HCEC 1CT (cell line): ENCODE measurements at regions not wholly inside any gene's neighbourhood (a gene's known extent, or its start where the extent isn't known, plus 50 kb on each side); places are given as distances from the start of the nearest gene placed in this dataset.

Source experiments
- DNase-seq: peaks from one replicate; pipeline ENCODE4 v3.0.0-alpha.2; 2017

DNA sequence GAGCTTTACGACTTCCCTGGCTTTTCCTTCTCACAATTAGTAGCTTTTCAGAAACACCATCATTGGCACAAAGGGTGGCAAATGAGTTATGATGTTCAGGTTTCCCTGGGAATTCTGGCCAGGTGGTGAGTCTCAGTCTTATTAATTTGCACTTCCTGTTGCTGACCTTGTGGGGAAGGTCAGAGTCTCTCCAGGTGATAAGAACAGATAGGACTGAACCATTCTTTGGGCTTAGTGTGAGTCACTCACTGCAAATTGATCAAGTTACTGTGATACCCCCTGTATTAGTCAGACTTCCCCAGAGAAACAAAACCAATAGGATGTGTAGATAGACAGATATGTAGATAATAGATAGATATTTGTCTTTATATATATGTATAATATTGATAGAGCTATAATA lies 53.8 kb upstream of the RANBP3L start:
- DNase-seq, result no peak

DNA sequence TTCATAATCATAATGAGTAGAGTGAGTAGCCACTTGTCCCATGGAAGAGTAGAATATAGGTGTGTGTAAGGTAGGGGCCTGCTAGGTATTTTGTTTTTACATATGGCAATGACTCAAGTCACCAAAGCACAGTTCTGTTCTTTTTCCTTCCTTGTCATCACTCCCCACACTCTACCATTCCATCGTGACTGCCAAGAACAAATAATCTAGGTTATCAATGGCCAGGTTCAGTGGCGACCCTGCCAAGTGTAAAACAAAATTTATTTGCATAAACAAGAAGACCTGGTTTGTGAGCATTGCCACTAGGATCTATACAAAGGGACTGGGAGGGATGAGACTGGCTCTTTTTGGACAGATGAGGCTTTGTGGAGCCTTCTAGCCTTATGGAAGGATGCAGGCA lies 55.2 kb upstream of the RANBP3L start:
- no peak for DNase-seq

DNA sequence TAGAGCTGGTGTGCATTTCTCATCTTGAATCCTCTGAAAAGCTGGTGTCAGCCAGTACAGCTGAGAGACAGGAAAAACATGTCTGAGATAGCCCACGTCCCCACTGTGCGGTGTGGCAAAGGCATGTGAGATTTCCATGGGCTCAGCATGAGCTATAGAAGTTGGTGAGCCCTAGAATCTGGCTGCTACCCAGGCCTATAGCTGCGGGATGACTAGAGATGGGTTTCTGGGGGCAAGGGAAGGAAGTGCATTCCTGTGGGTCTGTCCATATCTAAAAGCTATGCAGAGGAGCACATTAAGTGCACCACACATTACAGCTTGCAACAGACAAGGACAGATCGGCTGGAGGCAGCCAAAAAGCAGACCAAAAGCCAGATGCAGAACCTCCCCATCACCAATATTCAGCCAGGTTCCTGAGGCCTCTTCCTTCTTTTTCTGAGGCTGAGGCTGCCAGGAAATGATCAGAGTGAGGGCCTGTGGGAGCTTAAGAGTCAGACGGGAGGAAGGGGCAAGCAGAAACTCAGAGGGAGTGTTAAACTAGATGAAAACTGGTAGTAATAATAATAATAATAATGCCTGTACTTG lies 55.8 kb upstream of the RANBP3L start:
- DNase-seq, result peak; percentile 76

DNA sequence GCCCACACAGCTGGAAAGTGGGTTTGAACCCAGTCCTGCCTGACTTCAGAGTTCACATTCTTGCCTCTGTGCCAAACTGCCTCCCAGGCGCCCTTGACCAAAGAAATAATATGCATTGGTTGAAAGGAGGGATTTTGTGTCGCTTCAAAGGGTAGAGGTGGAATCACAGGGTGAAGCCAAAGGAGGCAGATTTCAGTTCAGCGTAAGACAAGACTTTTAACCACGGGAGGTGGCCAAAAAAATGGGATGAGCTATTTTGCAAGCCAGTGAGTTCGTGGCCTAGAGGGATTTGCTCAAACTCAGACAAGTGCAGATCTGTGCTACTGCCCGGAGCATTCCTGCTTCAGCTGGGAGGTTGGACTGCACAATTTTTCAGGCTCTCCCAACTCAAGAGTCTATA lies 57.6 kb upstream of the RANBP3L start:
- DNase-seq, result no peak

DNA sequence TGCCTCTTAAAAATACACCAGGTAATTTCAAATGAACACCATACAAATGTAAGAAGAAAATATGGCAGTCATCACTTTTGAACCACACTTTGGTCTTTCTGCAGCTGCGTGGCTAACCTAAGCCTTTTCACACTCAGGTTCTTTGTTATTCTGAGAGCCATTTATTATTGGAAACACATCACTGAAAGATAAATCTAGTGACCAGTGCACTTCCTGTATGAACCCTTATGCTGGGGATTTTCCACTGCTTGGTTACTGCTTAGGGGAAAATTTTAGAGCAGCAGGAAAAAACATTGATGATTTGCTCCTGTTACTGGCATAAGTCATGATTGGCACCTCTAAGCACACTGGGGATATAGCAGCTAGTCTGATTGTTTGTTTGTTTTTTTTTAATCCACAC lies 58.6 kb upstream of the RANBP3L start:
- no peak for DNase-seq

DNA sequence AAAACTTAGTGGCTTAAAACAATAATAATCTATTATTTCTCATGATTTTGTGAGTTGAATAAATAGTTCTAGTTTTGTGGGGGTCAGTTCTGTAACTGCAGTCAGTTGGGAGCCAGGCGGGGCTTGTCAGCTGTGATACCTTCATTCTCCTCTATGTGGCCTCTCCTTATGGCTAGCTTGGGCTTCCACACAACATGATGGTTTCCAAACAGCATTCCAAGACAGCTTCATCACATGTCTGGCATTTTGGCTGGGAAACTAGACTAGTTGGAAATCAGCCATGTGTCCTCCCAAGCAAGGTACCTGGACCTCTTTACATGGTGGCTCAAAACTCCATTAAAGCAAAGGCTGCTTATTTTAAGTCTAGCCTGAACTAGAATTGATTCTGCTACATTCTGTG lies 61.4 kb upstream of the RANBP3L start:
- DNase-seq, result peak; percentile 82

DNA sequence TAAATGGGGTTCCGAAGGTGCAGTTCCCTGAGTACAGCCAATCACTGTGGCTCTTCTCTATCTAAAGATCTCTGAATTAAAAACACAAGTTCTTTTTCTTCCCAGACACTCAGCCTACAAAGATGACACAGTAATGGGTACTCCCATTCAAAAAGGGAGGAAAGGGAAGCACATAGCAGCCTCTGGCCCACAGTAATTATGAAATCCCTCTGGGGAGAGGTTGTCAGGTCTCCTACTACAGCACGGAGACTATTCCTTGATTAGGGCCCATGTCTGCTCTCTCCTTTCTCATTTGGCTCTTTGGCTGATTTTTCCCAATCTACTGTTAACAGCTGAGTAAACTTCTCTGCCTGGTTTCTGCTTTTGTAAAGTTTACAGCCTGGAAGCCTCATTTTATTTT lies 62.0 kb upstream of the RANBP3L start:
- DNase-seq, result no peak

DNA sequence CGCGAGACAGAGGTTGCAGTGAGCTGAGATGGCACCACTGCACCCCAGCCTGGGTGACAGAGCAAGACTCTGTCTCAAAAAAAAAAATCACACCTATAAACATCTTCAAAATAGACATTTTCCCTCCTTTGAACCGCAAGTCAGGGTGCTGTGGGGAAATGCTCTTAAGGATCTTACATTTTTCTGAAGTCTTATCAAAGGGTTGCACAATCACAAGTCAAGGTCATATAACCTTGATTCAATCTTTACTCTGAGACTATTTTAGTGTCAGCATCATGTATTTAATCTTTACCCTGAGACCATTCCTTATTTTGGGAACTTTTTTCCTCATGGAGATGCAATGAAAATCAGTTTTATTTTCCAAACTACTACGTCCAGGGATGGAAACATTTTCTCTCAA lies 62.8 kb upstream of the RANBP3L start:
- no peak for DNase-seq

DNA sequence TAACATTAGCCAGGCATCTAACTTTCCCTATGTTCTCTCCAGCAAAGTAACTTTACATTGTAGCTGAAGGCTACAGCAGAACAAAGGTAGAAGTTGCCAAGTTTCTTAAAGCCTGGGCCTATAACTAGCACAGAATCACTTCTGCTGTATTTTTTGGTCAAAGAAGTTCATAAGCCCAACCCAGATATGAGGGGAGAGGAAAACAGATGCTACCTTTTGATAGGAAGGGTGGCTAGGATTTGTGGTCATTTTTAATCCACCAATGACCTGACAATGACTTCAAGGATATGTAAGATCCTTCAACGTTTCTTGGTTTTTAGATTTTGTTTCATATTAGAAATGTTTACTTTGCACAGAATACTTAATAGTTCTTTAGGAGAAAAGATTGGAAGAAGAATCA lies 64.2 kb upstream of the RANBP3L start:
- no peak for DNase-seq

DNA sequence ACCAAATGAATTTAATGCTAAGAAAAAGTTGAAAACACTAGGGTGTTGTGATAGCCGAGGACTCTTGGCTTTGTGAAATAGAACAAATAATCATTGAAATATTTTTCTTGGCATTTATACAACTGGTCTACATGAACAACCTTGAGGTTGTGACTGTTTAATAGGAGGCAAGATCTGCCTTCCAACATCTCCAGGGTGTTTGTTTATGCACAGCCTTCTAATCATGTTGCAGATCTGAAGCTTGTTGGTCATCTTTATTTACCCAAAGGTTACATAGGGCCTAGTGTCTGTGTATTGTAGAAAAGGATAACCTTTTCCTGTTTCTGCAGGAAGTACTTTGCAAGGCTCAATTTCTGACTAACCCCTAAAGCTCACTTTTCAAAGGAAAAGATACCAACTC lies 65.2 kb upstream of the RANBP3L start:
- DNase-seq, result no peak

DNA sequence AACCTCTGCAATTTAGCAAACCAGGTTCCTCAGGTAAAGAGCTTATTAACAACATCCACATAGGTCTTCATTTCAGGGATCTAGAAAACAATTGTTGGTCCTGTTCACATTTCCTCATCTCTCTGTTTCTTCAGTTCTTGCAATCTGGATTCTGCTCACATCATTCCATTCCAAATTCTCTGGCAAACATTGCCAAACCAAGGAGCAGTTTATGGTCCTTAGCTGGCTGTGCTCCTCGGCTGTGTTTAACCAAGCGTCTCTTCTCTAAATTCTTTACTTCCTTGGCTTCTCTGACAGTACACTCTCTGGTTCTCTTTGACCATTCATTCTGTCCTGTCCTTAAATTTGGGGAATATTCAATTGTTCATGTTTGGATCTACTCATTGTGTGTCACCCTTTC lies 65.8 kb upstream of the RANBP3L start:
- DNase-seq, result no peak

DNA sequence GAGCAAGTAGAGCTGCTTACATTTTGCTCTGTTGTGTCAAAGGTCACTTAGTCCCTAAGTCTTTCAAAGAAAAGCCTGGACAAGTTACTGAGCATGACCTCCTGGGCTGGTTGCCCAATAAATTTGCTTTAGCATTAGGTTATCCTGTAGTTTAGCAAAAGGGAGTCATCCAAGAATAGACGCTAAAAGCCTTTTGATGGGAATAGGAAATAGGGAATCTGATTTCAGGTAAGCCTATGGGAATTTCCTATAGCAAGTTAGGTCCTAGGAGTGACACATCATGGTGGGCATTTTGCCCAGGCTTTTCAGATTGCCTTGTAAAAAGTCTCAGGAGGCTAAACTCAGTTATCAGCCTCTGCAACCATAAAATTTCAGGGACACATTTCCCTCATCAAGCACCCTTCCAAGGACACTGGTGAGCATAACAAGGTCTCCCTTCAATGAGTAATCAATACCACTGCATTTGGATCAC lies 67.6 kb upstream of the RANBP3L start:
- DNase-seq, result peak; percentile 52

DNA sequence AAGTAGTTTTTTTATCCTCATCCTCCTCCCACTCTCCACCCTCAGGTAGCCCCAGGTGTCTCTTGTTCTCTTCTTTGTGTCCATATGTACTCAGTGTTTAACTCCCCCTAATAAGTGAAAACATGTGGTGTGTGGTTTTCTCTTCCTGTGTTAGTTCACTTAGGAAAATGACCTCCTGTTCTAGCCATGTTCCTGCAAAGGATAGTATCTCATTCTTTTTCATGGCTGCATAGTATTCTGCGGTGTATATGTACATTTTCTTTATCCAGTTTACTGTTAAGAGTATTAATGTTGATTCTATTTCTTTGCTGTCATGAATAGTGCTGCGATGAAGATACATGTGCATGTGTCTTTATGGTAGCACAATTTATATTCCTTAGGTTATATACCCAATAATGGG lies 68.4 kb upstream of the RANBP3L start:
- no peak for DNase-seq

DNA sequence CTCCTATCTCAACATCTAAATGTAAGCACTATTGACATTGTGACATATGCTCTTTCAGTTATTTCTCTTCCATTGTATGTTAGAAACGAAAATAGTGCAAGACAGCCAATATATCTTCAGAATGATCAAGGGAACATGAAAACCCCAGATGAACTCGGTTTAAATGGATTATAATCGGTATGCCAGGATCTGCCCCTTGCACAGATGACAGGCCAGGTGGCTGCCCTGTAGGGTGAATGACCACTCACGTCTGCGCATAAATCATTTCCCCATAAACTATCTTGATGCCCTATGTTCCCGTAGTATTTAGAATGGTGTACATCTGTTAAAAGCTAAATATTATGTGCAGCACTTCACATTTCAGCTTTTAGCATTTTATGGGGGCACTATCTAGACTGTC lies 69.7 kb upstream of the RANBP3L start:
- no peak for DNase-seq

DNA sequence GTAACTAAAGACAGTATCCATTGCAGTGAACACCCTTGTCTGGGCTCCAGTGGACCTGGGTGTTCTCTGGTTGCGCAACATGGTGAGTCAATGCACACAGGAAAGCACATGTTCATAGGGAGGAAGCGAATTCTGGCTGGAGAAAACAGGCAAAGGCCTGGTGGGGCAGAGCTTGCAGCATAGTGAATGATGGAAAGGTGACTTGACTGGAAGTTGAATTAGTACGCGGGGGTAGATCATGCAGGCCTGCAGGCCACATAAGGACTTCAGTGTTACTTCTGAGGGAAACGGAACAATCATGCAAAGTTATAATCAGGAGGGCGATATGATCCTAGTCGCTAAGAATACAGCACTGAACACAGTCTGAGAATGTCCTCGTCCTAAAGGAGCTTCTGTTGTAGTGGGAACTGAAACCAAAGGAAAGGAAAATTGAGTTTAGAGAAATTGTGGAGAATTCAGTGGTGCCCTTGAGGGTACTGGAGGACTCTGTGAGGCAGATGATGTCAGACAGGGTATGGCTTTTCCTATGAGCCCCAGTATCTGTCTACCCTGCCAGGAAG lies 71.9 kb upstream of the RANBP3L start:
- peak; percentile 90 for DNase-seq

DNA sequence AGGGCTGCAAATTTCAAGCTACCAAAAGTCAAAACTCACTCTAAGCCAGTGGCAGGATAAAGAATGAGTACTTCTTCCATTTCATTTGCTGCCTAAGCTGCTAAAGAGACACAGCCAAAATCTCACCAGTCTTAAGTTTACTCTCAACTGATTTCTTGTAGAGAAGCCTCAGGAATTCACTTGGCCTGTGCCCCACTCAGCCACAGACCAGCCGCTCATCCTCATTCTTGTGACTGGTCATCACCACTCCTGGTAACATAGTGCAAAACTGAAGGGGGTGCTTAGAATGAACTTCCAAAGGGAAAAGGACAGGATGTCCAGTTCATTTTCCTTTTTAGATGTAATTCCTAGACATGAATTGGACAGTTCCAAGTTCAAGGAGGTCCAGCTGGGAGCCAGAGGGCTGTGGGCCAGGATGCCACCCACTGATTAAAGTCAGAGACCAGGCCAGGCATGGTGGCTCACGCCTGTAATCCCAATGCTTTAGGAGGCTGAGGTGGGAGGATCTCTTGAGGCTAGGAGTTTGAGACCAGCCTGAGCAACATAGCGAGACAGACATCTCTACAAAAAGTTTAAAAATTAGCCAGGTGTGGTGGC lies 72.7 kb upstream of the RANBP3L start:
- peak; percentile 89 for DNase-seq

DNA sequence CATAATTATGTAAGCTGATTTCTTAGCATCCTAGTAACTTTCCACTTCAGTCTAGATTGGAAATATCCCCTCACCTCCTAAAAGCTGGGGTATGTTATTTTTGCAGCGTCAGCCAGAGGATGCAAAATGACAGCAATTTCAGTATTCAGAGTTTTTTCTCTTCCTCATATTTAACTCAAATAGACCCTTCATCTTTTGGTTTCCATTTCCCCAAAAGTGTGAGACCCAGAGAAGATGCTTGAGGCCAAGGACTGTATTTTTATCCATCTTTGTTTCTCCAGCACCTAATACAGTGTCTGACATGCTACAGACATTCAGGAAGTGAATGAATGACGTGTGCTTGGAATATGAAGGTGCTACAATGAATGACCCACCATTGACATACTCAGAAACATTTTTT lies 75.5 kb upstream of the RANBP3L start:
- DNase-seq, result no peak

DNA sequence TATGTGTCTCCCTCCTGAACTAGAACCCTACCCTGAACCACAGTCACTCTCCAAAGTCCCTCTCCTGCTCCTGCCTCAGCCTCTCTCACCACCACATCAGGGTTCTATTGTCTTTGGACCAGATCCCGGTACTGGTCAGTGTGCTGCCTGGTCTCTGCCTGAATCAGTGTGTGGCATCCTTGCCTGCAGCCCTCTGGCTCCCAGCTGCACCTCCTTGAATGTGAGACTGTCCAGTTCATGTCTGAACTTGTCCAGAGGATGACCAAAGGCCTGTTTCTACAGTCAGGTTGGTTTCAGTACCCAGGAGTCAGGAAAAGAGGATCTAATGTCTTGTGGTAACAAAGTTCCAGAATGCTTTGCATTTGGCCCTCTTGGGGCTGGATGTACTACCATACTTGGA lies 76.8 kb upstream of the RANBP3L start:
- DNase-seq, result no peak

DNA sequence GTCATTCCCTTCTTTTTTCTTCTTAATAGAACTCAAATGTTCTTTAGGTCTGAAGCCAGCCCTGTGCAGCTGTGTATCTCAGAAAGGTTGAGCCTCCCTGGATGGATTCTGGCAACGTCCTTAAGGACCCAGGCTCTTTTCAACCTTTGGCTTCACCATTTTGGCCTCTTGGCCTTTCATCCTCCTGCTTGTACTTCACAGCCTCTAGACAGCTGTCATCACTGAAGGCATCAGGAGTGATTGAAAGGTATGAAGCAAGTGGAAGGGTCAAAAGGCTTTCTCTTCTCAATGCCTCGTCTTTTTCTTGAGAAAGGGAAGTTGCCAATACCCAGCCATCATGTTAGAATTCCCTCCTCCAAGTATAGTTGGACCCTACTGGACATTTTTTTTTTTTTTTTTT lies 81.2 kb upstream of the RANBP3L start:
- no peak for DNase-seq

DNA sequence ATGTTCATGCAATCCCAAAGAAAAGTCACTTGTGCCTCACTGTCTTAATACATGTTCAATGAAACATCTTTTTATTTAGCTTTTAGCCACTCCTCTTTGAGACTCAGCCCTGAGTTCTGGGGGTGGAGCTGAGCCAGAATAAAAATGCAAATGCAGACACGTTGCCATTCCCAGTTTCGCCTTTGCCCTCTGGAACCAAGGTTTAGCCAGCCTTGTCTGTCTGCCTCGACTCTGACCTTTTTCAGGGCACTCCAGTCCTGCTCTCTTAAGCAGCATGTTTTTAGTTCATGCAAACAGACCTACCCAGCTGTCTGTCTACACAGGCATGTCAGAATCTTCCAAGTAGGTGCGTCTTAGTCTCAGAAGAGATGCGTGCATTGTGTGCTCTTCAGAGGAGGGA lies 82.2 kb upstream of the RANBP3L start:
- DNase-seq, result no peak

DNA sequence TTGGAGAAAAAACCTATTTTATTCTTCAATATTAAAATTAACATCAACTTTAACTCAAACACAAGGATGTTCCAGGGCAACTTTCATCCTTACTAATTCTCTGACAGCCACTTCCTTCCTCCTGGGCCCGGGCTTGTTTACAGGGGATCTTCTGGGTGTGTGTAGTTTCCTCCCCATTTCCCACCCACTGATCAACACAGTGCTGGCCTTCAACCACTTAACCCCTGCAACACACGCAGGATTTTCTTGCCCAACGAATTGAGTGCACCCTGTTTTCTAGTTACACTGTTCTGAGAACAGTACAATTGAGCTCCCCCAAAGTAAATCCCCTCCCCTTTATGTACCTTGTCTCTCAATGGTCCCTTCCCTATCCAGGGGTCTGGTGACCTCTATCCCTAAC lies 83.1 kb upstream of the RANBP3L start:
- no peak for DNase-seq

DNA sequence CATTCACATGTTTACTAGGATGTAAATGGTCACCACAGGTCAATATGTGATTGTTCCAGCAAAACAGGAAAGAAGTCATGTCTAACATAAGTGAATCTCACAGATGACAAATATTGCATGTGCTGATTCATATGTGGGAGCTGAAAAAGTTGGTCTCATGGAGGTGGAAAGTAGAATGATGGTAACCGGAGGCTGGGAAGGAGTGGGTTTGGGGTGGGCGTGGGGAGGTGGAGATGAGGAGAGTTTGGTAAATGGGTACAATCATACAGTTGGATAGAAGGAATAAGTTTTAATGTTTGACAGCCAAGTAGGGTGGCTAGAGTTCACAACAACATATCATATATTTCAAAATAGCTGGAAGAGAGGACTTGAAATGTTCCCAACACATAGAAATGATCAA lies 83.8 kb upstream of the RANBP3L start:
- DNase-seq, result no peak

DNA sequence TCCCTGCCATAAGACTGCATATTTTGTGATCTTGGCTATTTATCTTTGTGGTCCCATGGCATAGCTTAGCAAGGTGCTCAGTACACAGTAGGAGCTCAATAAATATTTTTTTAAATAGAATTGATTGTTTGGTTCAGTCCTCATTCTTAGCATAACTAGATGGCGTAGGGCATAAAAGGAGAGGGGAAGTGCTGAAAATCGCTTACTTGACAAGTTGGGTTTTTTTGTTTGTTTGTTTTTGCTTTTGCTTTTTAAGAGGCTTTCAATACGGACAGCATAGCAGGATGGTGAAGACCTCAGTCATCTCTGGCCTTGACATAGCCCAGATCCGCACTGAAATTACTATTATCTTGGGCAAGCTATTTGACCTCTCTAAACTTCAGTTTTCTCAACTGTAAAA lies 86.6 kb upstream of the RANBP3L start:
- no peak for DNase-seq

DNA sequence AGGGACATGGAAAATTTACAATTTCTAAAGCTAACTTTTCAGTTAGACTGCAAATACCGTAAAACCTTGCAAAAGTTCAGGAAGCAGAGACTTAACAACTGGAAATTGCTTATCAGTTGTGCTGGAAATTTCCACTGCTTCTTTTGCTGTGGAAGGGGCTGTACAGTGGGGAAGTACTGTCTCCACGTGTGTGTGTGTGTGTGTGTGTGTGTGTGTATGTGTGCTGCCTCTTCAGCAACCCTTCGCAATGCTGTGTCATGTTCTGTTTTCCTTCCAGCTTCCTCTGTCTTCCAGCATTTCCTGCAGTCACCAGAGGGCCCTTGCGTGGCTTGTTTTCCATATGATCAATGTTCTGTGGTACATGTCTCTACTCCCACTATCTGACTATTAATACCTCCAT lies 87.5 kb upstream of the RANBP3L start:
- DNase-seq, result peak; percentile 31

DNA sequence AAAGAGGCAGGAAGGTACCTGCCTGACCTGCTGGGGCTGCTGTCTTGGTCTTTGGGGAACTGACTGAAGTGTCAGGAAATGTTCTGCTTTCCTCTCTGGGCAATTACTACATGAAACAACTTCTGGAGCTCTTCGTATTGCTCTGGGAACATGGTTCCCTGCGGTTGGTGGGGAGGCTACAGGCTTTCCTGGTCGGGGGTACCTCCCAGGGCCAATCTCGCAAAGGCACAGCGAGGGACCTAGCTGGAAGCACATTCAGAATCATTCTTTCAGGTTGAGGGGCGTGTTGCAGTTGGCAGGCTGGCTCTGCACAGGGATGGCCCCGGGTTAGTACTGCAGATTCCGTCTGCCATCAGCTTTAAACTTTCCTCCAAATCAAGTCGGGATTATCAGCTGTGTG lies 88.9 kb upstream of the RANBP3L start:
- DNase-seq, result no peak
